Natural killer cell treated with Interleukin-12 subunit alpha and Interleukin-12 subunit beta and Interleukin-15 and Interleukin-18, amount 100 ng/mL, for 72 hours (primary cell): ENCODE measurements at regions not wholly inside any gene's neighbourhood (a gene's known extent, or its start where the extent isn't known, plus 50 kb on each side); places are given as distances from the start of the nearest gene placed in this dataset.

Experiments
- ATAC-seq, 2 donors: fragments of 150-1000 bp; cut with Tn5 transposase in 1 of 2; sonication (Bioruptor Pico), chemical (Tn5 transposase) in 1 of 2; 2 replicates each; pipeline ENCODE4 v1.10.0; 2021
- DNase-seq: peaks from one replicate; pipeline ENCODE4 v3.0.0; 2022; ENCODE audit warnings: low spot score
- H3K27ac Mint-ChIP-seq, 2 donors: 1 replicate in 1 of 2; 2 replicates in 1 of 2; pipeline ENCODE4 v1.8.0; 2022; ENCODE audit warnings: mixed read lengths in 2 of 2, mild to moderate bottlenecking in 1 of 2, moderate library complexity in 1 of 2
- H3K27me3 Mint-ChIP-seq, 2 donors: 1 replicate in 1 of 2; 2 replicates in 1 of 2; pipeline ENCODE4 v1.8.0; 2022; ENCODE audit warnings: mixed read lengths in 2 of 2
- H3K36me3 Mint-ChIP-seq: one replicate; pipeline ENCODE4 v1.8.0; 2022; ENCODE audit warnings: mixed read lengths
- H3K4me1 Mint-ChIP-seq, 2 donors: 1 replicate in 1 of 2; 2 replicates in 1 of 2; pipeline ENCODE4 v1.8.0; 2022; ENCODE audit warnings: low read depth in 2 of 2, mixed read lengths in 2 of 2, mild to moderate bottlenecking in 1 of 2
- H3K4me3 Mint-ChIP-seq: one replicate; pipeline ENCODE4 v1.8.0; 2022; ENCODE audit warnings: mixed read lengths
- H3K9me3 Mint-ChIP-seq: 2 replicates; pipeline ENCODE4 v1.8.0; 2022; ENCODE audit warnings: mixed read lengths

GRCh38 chr10:123306290-123306689, 152.1 kb downstream of the BUB3 start:
- H3K4me1 Mint-ChIP-seq, result no peaks in the 10 kb centered on the region
- H3K27ac Mint-ChIP-seq, result no peak overlapping the region
- no peaks in the 10 kb centered on the region for H3K9me3 Mint-ChIP-seq
- H3K36me3 Mint-ChIP-seq, result no peaks in the 10 kb centered on the region
- ATAC-seq (peak in 1 of 2 donors; percentile 6), DNase-seq (no peak)
- H3K27me3 Mint-ChIP-seq, result peaks cover 0 to 7% of the 10 kb centered on the region in 2 donors
- no peak overlapping the region for H3K4me3 Mint-ChIP-seq

GRCh38 chr10:123309731-123310130, 155.5 kb downstream of the BUB3 start:
- ATAC-seq (no peak), DNase-seq (no peak)
- no peaks in the 10 kb centered on the region for H3K9me3 Mint-ChIP-seq
- H3K4me1 Mint-ChIP-seq, result no peaks in the 10 kb centered on the region
- no peaks in the 10 kb centered on the region for H3K36me3 Mint-ChIP-seq
- H3K27me3 Mint-ChIP-seq, result peaks cover 0 to 4% of the 10 kb centered on the region in 2 donors
- no peak overlapping the region for H3K4me3 Mint-ChIP-seq
- H3K27ac Mint-ChIP-seq, result no peak overlapping the region

- H3K36me3 Mint-ChIP-seq, result no peaks in the 10 kb centered on the region
- no peak overlapping the region for H3K4me3 Mint-ChIP-seq
- no peaks in the 10 kb centered on the region for H3K4me1 Mint-ChIP-seq
- DNase-seq, result no peak
- H3K9me3 Mint-ChIP-seq, result no peaks in the 10 kb centered on the region
- no peak for ATAC-seq
- H3K27me3 Mint-ChIP-seq, result no peaks in the 10 kb centered on the region
- H3K27ac Mint-ChIP-seq, result no peak overlapping the region
These were observed 162.6 kb downstream of the BUB3 start for GRCh38 chr10:123316776-123317175.

- DNase-seq, result no peak
These were observed 164.3 kb downstream of the BUB3 start for GRCh38 chr10:123318516-123318915.

GRCh38 chr10:123320091-123320490, 165.9 kb downstream of the BUB3 start:
- Mint-ChIP-seq H3K36me3 (no peaks in the 10 kb centered on the region), H3K27ac (no peak overlapping the region), H3K4me1 (no peaks in the 10 kb centered on the region), H3K4me3 (no peak overlapping the region), H3K9me3 (no peaks in the 10 kb centered on the region), H3K27me3 (no peaks in the 10 kb centered on the region)
- ATAC-seq (no peak), DNase-seq (no peak)

More at GRCh38 chr10:123318516-123318915, 164.3 kb downstream of the BUB3 start:
- Mint-ChIP-seq H3K27me3 (no peaks in the 10 kb centered on the region), H3K4me3 (no peak overlapping the region), H3K27ac (no peak overlapping the region), H3K9me3 (no peaks in the 10 kb centered on the region), H3K36me3 (no peaks in the 10 kb centered on the region), H3K4me1 (no peaks in the 10 kb centered on the region)
- peak in 1 of 2 donors; percentile 38 for ATAC-seq

GRCh38 chr10:123323884-123324283, 169.7 kb downstream of the BUB3 start:
- no peak overlapping the region for H3K4me3 Mint-ChIP-seq
- no peak overlapping the region for H3K27ac Mint-ChIP-seq
- peaks cover 14% of the 10 kb centered on the region for H3K36me3 Mint-ChIP-seq
- H3K9me3 Mint-ChIP-seq, result peaks cover 3% of the 10 kb centered on the region
- peaks cover 0 to 14% of the 10 kb centered on the region in 2 donors for H3K27me3 Mint-ChIP-seq
- ATAC-seq, result no peak
- DNase-seq, result no peak
- H3K4me1 Mint-ChIP-seq, result no peaks in the 10 kb centered on the region

GRCh38 chr10:123325663-123326190, 171.5 kb downstream of the BUB3 start:
- H3K4me3 Mint-ChIP-seq, result no peak overlapping the region
- no peak for ATAC-seq
- H3K27me3 Mint-ChIP-seq, result peaks cover 0 to 21% of the 10 kb centered on the region in 2 donors
- peaks cover 14% of the 10 kb centered on the region for H3K36me3 Mint-ChIP-seq
- no peaks in the 10 kb centered on the region for H3K4me1 Mint-ChIP-seq
- H3K9me3 Mint-ChIP-seq, result peaks cover 3% of the 10 kb centered on the region
- H3K27ac Mint-ChIP-seq, result no peak overlapping the region
- no peak for DNase-seq

- Mint-ChIP-seq H3K9me3 (peaks cover 3% of the 10 kb centered on the region), H3K27ac (no peak overlapping the region)
These were observed 172.5 kb downstream of the BUB3 start for GRCh38 chr10:123326674-123327073.

GRCh38 chr10:123327450-123327849, 173.2 kb downstream of the BUB3 start:
- no peak for DNase-seq
- H3K36me3 Mint-ChIP-seq, result peaks cover 14% of the 10 kb centered on the region

More at GRCh38 chr10:123326674-123327073, 172.5 kb downstream of the BUB3 start:
- no peaks in the 10 kb centered on the region for H3K4me1 Mint-ChIP-seq
- peaks cover 14% of the 10 kb centered on the region for H3K36me3 Mint-ChIP-seq
- DNase-seq (no peak), ATAC-seq (no peak)
- peaks cover 0 to 25% of the 10 kb centered on the region in 2 donors for H3K27me3 Mint-ChIP-seq
- no peak overlapping the region for H3K4me3 Mint-ChIP-seq

GRCh38 chr10:123327896-123328295, 173.7 kb downstream of the BUB3 start:
- H3K36me3 Mint-ChIP-seq, result peaks cover 14% of the 10 kb centered on the region
- H3K4me1 Mint-ChIP-seq, result no peaks in the 10 kb centered on the region
- no peak overlapping the region for H3K27ac Mint-ChIP-seq

More at GRCh38 chr10:123327450-123327849, 173.2 kb downstream of the BUB3 start:
- no peak overlapping the region for H3K4me3 Mint-ChIP-seq
- no peak for ATAC-seq
- no peak overlapping the region for H3K27ac Mint-ChIP-seq
- peaks cover 0 to 25% of the 10 kb centered on the region in 2 donors for H3K27me3 Mint-ChIP-seq
- H3K4me1 Mint-ChIP-seq, result no peaks in the 10 kb centered on the region
- peaks cover 3% of the 10 kb centered on the region for H3K9me3 Mint-ChIP-seq

GRCh38 chr10:123331438-123331837, 177.2 kb downstream of the BUB3 start:
- H3K27me3 Mint-ChIP-seq, result peaks cover 0 to 26% of the 10 kb centered on the region in 2 donors
- ATAC-seq (no peak), DNase-seq (no peak)
- no peak overlapping the region for H3K4me3 Mint-ChIP-seq
- H3K4me1 Mint-ChIP-seq, result no peaks in the 10 kb centered on the region
- H3K27ac Mint-ChIP-seq, result no peak overlapping the region
- H3K9me3 Mint-ChIP-seq, result peaks cover under 1% of the 10 kb centered on the region
- peaks cover 8% of the 10 kb centered on the region for H3K36me3 Mint-ChIP-seq

More at GRCh38 chr10:123327896-123328295, 173.7 kb downstream of the BUB3 start:
- peaks cover 0 to 25% of the 10 kb centered on the region in 2 donors for H3K27me3 Mint-ChIP-seq
- no peak overlapping the region for H3K4me3 Mint-ChIP-seq
- ATAC-seq (no peak), DNase-seq (no peak)
- peaks cover 3% of the 10 kb centered on the region for H3K9me3 Mint-ChIP-seq

GRCh38 chr10:123346581-123346980, 192.4 kb downstream of the BUB3 start:
- ATAC-seq, result no peak
- no peaks in the 10 kb centered on the region for H3K9me3 Mint-ChIP-seq
- H3K4me1 Mint-ChIP-seq, result no peaks in the 10 kb centered on the region

GRCh38 chr10:123348691-123349572, 194.7 kb downstream of the BUB3 start:
- H3K9me3 Mint-ChIP-seq, result no peaks in the 10 kb centered on the region

More at GRCh38 chr10:123346581-123346980, 192.4 kb downstream of the BUB3 start:
- peaks cover 0 to 5% of the 10 kb centered on the region in 2 donors for H3K27me3 Mint-ChIP-seq
- H3K4me3 Mint-ChIP-seq, result no peak overlapping the region
- DNase-seq, result no peak
- no peaks in the 10 kb centered on the region for H3K36me3 Mint-ChIP-seq
- H3K27ac Mint-ChIP-seq, result no peak overlapping the region

GRCh38 chr10:123351715-123352114, 197.5 kb downstream of the BUB3 start:
- Mint-ChIP-seq H3K27ac (no peak overlapping the region), H3K4me3 (no peak overlapping the region), H3K27me3 (peaks cover 0 to 11% of the 10 kb centered on the region in 2 donors), H3K9me3 (no peaks in the 10 kb centered on the region), H3K4me1 (no peaks in the 10 kb centered on the region), H3K36me3 (no peaks in the 10 kb centered on the region)
- ATAC-seq (peak; percentile 3 to 10), DNase-seq (no peak)

More at GRCh38 chr10:123348691-123349572, 194.7 kb downstream of the BUB3 start:
- H3K4me1 Mint-ChIP-seq, result no peaks in the 10 kb centered on the region
- ATAC-seq (no peak), DNase-seq (no peak)
- H3K36me3 Mint-ChIP-seq, result no peaks in the 10 kb centered on the region
- H3K27me3 Mint-ChIP-seq, result peaks cover 0 to 3% of the 10 kb centered on the region in 2 donors
- H3K4me3 Mint-ChIP-seq, result no peak overlapping the region
- H3K27ac Mint-ChIP-seq, result no peak overlapping the region
